ENCODE measurements at regions not wholly inside any gene's neighbourhood (a gene's known extent, or its start where the extent isn't known, plus 50 kb on each side); places are given as distances from the start of the nearest gene placed in this dataset.
A peak's percentile ranks its signal among the peaks of the same experiment; 100 is the strongest.

GRCh38 chr7:67817481-67817880 lies 820.8 kb downstream of the TYW1 start:
- no peak for FAIRE-seq
- no peak for DNase-seq (ENCODE audit: low spot score)

- DNase-seq (ENCODE audit: low spot score) = peak; percentile 78
- FAIRE-seq = no peak
These were observed 824.5 kb downstream of the TYW1 start for GRCh38 chr7:67821116-67821515.

DNA sequence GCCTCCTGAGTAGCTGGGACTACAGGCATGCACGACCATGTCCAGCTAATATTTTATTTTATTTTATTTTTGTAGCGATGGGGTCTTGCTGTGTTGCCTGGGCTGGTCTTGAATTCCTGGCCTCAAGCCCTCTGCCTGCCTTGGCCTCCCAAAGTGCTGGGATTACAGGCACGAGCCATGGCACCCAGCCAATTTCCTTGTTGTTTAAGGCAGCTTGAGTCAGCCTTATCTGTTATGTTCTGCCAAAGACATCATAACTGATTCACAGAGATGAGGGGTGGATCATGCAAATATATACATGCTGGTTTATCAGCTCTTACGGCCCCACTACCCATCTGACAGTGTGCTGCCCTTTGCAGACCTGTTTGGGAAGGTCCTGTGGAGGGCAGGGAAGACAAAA lies 826.7 kb downstream of the TYW1 start:
- FAIRE-seq = peak; percentile 72
- peak; percentile 25 for DNase-seq (ENCODE audit: low spot score)

GRCh38 chr7:67825356-67825755 lies 828.7 kb downstream of the TYW1 start:
- FAIRE-seq = no peak

DNA sequence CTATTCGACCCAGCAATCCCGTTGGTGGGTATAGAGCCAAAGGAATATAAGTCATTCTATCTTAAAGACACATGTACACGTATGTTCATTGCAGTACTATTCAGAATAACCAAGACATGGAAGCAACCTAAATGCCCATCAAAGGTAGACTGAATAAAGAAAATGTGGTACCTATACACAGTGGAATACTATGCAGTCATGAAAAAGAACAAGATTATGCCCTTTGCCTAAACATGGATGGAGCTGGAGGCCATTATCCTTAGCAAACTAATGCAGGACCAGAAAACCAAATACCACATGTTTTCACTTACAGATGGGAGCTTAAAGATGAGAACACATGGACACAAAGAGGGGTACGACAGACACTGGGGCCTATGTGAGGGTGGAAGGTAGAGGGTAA lies 845.3 kb downstream of the TYW1 start:
- DNase-seq (ENCODE audit: low spot score) = no peak
- no peak for FAIRE-seq

More at GRCh38 chr7:67825356-67825755, 828.7 kb downstream of the TYW1 start:
- no peak for DNase-seq (ENCODE audit: low spot score)

- DNase-seq (ENCODE audit: low spot score) (no peak), FAIRE-seq (no peak)
These were observed 845.9 kb downstream of the TYW1 start for GRCh38 chr7:67842571-67842970.

DNA sequence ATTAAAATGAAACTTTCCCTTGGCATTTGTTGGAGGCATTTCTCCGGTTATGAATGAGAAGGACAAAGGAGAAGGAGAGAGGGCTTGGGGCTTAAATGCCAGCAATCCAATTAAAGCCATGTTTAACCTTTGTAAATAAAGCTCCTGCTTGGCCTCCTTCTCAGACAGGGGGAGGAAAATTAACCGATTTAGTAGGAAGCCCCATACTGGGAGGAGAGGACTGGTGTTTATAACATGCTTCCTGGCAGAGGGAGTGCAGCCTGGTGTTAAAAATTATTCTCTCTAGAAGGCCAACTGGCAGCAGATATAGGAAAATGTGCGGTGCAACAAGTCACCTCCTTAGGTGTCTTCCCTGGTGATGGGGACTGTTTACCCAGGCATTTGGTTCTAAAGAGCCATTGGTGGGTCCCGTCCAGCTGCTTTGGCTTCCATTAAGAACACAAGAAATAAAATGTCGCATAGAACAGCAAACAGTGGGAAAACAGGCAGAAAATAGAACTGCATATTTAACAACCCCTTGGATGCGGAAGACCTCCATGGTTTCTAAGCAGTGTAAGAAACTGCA lies 846.5 kb downstream of the TYW1 start:
- FAIRE-seq = no peak
- no peak for DNase-seq (ENCODE audit: low spot score)

- FAIRE-seq (no peak), DNase-seq (ENCODE audit: low spot score) (no peak)
These were observed 847.0 kb downstream of the TYW1 start for GRCh38 chr7:67843615-67844014.

- DNase-seq (ENCODE audit: low spot score) (no peak), FAIRE-seq (no peak)
These were observed 850.6 kb downstream of the TYW1 start for GRCh38 chr7:67847092-67847787.

- DNase-seq (ENCODE audit: low spot score) = no peak
- no peak for FAIRE-seq
These were observed 857.9 kb downstream of the TYW1 start for GRCh38 chr7:67854221-67855178.

GRCh38 chr7:67855322-67855721 lies 858.7 kb downstream of the TYW1 start:
- FAIRE-seq (no peak), DNase-seq (ENCODE audit: low spot score) (no peak)

GRCh38 chr7:67856046-67856445 lies 859.4 kb downstream of the TYW1 start:
- DNase-seq (ENCODE audit: low spot score) (no peak), FAIRE-seq (no peak)

DNA sequence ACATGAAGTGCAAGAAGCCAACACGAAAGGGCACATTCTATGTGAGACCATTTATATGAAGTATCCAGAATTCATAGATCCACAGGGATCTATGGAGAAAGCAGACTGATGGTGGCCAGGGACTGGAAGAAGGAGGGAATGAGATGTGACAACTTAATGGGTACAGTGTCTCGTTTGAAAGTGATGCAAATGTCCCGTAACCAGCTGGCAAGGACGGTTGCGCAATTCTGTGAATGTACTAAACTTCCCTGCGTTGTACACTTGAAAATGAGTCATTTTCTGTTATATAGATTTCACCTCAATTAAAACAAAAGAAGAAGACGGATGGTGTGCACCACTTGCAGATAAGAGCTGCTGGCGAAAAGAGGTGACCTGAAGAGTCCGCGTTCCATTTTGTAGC lies 861.1 kb downstream of the TYW1 start:
- FAIRE-seq = no peak
- no peak for DNase-seq (ENCODE audit: low spot score)

GRCh38 chr7:67858931-67859330 lies 862.3 kb downstream of the TYW1 start:
- no peak for DNase-seq (ENCODE audit: low spot score)
- no peak for FAIRE-seq

- no peak for FAIRE-seq
- peak; percentile 30 for DNase-seq (ENCODE audit: low spot score)
These were observed 867.3 kb downstream of the TYW1 start for GRCh38 chr7:67863911-67864310.

GRCh38 chr7:67866054-67866453 lies 869.4 kb downstream of the TYW1 start:
- FAIRE-seq (no peak), DNase-seq (ENCODE audit: low spot score) (no peak)

DNA sequence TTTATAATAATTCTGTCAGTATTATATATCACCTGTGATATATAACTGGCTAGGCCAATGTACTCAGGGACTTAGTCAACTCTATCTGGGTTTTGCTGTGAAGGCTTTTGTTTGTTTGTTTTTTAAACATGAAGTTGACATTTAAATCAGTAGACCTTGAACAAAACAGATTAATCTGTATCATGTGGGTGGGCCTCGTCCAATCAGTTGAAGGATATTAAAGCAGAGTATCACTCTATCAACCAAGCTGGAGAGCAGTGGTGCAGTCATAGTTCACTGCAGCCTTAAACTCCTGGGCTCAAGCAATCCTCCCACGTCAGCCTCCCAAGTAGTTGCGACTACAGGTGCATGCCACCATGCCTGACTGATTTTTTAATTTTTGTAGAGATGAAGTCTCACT lies 870.2 kb downstream of the TYW1 start:
- no peak for DNase-seq (ENCODE audit: low spot score)
- no peak for FAIRE-seq

- FAIRE-seq = no peak
These were observed 873.8 kb downstream of the TYW1 start for GRCh38 chr7:67870396-67870795.

GRCh38 chr7:67875558-67875957 lies 878.9 kb downstream of the TYW1 start:
- DNase-seq (ENCODE audit: low spot score) = no peak

More at GRCh38 chr7:67870396-67870795, 873.8 kb downstream of the TYW1 start:
- DNase-seq (ENCODE audit: low spot score) = no peak

DNA sequence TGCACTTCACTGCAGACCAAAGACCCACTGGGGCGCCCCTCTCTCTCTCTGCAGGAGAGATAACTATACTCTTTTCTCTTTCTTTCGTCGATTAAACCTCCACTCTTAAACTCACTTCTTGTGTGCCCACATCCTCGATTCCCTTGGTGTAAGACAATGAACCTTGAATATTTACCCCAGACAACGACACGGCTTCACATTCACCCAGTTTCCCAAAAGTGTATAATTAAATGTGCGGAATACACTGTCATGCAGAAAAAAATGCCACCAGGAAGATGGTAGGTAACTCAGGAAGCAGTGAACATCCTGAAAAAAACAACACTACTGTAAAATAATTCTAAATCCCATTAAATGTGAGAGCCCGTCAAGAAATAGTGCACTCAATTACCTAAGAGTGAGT lies 882.2 kb downstream of the TYW1 start:
- FAIRE-seq = no peak
- DNase-seq (ENCODE audit: low spot score) = no peak

More at GRCh38 chr7:67875558-67875957, 878.9 kb downstream of the TYW1 start:
- FAIRE-seq = no peak

- DNase-seq (ENCODE audit: low spot score) (no peak), FAIRE-seq (no peak)
These were observed 886.2 kb downstream of the TYW1 start for GRCh38 chr7:67882843-67883242.

- FAIRE-seq (no peak), DNase-seq (ENCODE audit: low spot score) (no peak)
These were observed 893.7 kb downstream of the TYW1 start for GRCh38 chr7:67890316-67890715.

All from urothelium cell line (cell line).